ENCODE measurements at regions not wholly inside any gene's neighbourhood (a gene's known extent, or its start where the extent isn't known, plus 50 kb on each side); places are given as distances from the start of the nearest gene placed in this dataset.

- H3K27me3 ChIP-seq (replicated peaks; ENCODE audit: insufficient read depth, low read depth, low read length, poor library complexity): no peaks in the 10 kb centered on the region
- H3K36me3 ChIP-seq (ENCODE audit: insufficient read depth, low read length, poor library complexity, severe bottlenecking): no peaks in the 10 kb centered on the region
- intact Hi-C loops (cut with micrococcal nuclease; ENCODE audit: unreplicated experiment): no loop called here
- CTCF ChIA-PET: no interaction called here
- peaks cover 5% of the 10 kb centered on the region for H3K9me3 ChIP-seq (ENCODE audit: low read depth, low read length, poor library complexity, severe bottlenecking)
- no TSS peak for BruUV-seq (replicated peaks)
- H3K4me1 ChIP-seq (ENCODE audit: insufficient read depth, low read length, poor library complexity, severe bottlenecking): no peaks in the 10 kb centered on the region
- DNase-seq (ENCODE audit: low spot score): no peak
- TF ChIP-seq EZH2 (IDR thresholded peaks at IDR 0.05; ENCODE audit: borderline replicate concordance, low read depth, low read length, poor library complexity, severe bottlenecking): no peak
- no peak for TF ChIP-seq CTCF (conservative IDR thresholded peaks at IDR 0.05; ENCODE audit: low read depth, low read length)
- no peak overlapping the region for H3K27ac ChIP-seq (ENCODE audit: low read depth, low read length, poor library complexity, severe bottlenecking)
- no peak overlapping the region for H3K4me3 ChIP-seq (ENCODE audit: low read depth, low read length, poor library complexity, severe bottlenecking)
- POLR2A ChIA-PET (ENCODE audit: low non-redundant PET): no interaction called here
Measured at GRCh38 chr21:29396951-29397455, 98.3 kb downstream of the BACH1 start.

GRCh38 chr21:29403301-29403700, 104.6 kb downstream of the BACH1 start:
- DNase-seq (ENCODE audit: low spot score): no peak
- no peaks in the 10 kb centered on the region for H3K9me3 ChIP-seq (ENCODE audit: low read depth, low read length, poor library complexity, severe bottlenecking)
- H3K27ac ChIP-seq (ENCODE audit: low read depth, low read length, poor library complexity, severe bottlenecking): no peak overlapping the region
- no peaks in the 10 kb centered on the region for H3K4me1 ChIP-seq (ENCODE audit: insufficient read depth, low read length, poor library complexity, severe bottlenecking)
- ChIA-PET POLR2A (ENCODE audit: low non-redundant PET) (no interaction called here), CTCF (no interaction called here)
- BruUV-seq (replicated peaks): no TSS peak
- intact Hi-C loops (cut with micrococcal nuclease; ENCODE audit: unreplicated experiment): no loop called here
- H3K36me3 ChIP-seq (ENCODE audit: insufficient read depth, low read length, poor library complexity, severe bottlenecking): no peaks in the 10 kb centered on the region
- TF ChIP-seq CTCF (conservative IDR thresholded peaks at IDR 0.05; ENCODE audit: low read depth, low read length) (no peak), EZH2 (IDR thresholded peaks at IDR 0.05; ENCODE audit: borderline replicate concordance, low read depth, low read length, poor library complexity, severe bottlenecking) (no peak)
- H3K4me3 ChIP-seq (ENCODE audit: low read depth, low read length, poor library complexity, severe bottlenecking): no peak overlapping the region
- no peaks in the 10 kb centered on the region for H3K27me3 ChIP-seq (replicated peaks; ENCODE audit: insufficient read depth, low read depth, low read length, poor library complexity)

- Histone ChIP-seq H3K36me3 (ENCODE audit: insufficient read depth, low read length, poor library complexity, severe bottlenecking) (no peaks in the 10 kb centered on the region), H3K27me3 (replicated peaks; ENCODE audit: insufficient read depth, low read depth, low read length, poor library complexity) (no peaks in the 10 kb centered on the region), H3K27ac (ENCODE audit: low read depth, low read length, poor library complexity, severe bottlenecking) (no peak overlapping the region), H3K4me1 (ENCODE audit: insufficient read depth, low read length, poor library complexity, severe bottlenecking) (no peaks in the 10 kb centered on the region), H3K4me3 (ENCODE audit: low read depth, low read length, poor library complexity, severe bottlenecking) (no peak overlapping the region), H3K9me3 (ENCODE audit: low read depth, low read length, poor library complexity, severe bottlenecking) (no peaks in the 10 kb centered on the region)
- BruUV-seq (replicated peaks): no TSS peak
- ChIA-PET POLR2A (ENCODE audit: low non-redundant PET) (no interaction called here), CTCF (no interaction called here)
- intact Hi-C loops (cut with micrococcal nuclease; ENCODE audit: unreplicated experiment): no loop called here
- no peak for DNase-seq (ENCODE audit: low spot score)
- TF ChIP-seq EZH2 (IDR thresholded peaks at IDR 0.05; ENCODE audit: borderline replicate concordance, low read depth, low read length, poor library complexity, severe bottlenecking): no peak
- TF ChIP-seq CTCF (conservative IDR thresholded peaks at IDR 0.05; ENCODE audit: low read depth, low read length): no peak
Measured at GRCh38 chr21:29403922-29404538, 105.3 kb downstream of the BACH1 start.

Data from A673 (cell line).